PC-3 (cell line): ENCODE measurements at regions not wholly inside any gene's neighbourhood (a gene's known extent, or its start where the extent isn't known, plus 50 kb on each side); places are given as distances from the start of the nearest gene placed in this dataset.

Source experiments
- CTCF ChIP-seq: fragments of 300-600 bp; sonication (generic); conservative IDR thresholded peaks from 2 replicates; pipeline ENCODE4 v1.5.1; 2017; ENCODE audit warnings: antibody characterized with exemption, low read depth, mild to moderate bottlenecking, low read length
- EZH2 ChIP-seq: fragments of 300-600 bp; sonication (generic); IDR thresholded peaks from one replicate; pipeline ENCODE4 v1.6.1; 2017; ENCODE audit warnings: antibody characterized with exemption, mild to moderate bottlenecking, low read length; ENCODE audit not compliant: unreplicated experiment
- EZH2phosphoT487 ChIP-seq: fragments of 300-600 bp; sonication (generic); IDR thresholded peaks from 2 replicates; pipeline ENCODE4 v1.6.1; 2018; ENCODE audit warnings: mild to moderate bottlenecking, antibody characterized with exemption, low read length, borderline replicate concordance

GRCh38 chr1:80869299-80869698 is 931.4 kb upstream of the ADGRL2 start:
- no peak for TF ChIP-seq CTCF
- TF ChIP-seq EZH2 = no peak
- TF ChIP-seq EZH2phosphoT487 = no peak
